ENCODE measurements at regions not wholly inside any gene's neighbourhood (a gene's known extent, or its start where the extent isn't known, plus 50 kb on each side); places are given as distances from the start of the nearest gene placed in this dataset.

- Histone ChIP-seq H3K79me2 (ENCODE audit: low read length) (no peaks in the 10 kb centered on the region), H3K4me2 (ENCODE audit: low read length) (no peak overlapping the region), H3K27me3 (ENCODE audit: low read length) (no peaks in the 10 kb centered on the region), H3K9me2 (replicated peaks; ENCODE audit: low read length) (no peaks in the 10 kb centered on the region; the same call in 1 of the 2 replicates), H3K4me1 (ENCODE audit: insufficient read depth, low read length) (no peaks in the 10 kb centered on the region), H4K20me1 (ENCODE audit: low read length) (no peaks in the 10 kb centered on the region), H3K4me3 (ENCODE audit: low read length) (no peak overlapping the region), H3K9ac (ENCODE audit: low read length) (no peak overlapping the region), H3K9me3 (ENCODE audit: low read length) (no peaks in the 10 kb centered on the region), H2AFZ (ENCODE audit: low read length) (no peak overlapping the region), H3F3A (ENCODE audit: low read length, unreplicated experiment) (no peaks in the 10 kb centered on the region), H3K36me3 (ENCODE audit: low read depth, low read length) (no peaks in the 10 kb centered on the region), H3K27ac (ENCODE audit: low read length) (no peak overlapping the region)
- POLR2A ChIA-PET (ENCODE audit: unreplicated experiment): no interaction called here
- BruUV-seq (replicated peaks): no TSS peak
- intact Hi-C loops (cut with micrococcal nuclease): no loop called here
- TF ChIP-seq EZH2phosphoT487 (IDR thresholded peaks at IDR 0.05; ENCODE audit: borderline replicate concordance, low read length): no peak
- no peak for TF ChIP-seq EZH2 (IDR thresholded peaks at IDR 0.05; ENCODE audit: low read length, unreplicated experiment)
- TF ChIP-seq, protein P1, sequence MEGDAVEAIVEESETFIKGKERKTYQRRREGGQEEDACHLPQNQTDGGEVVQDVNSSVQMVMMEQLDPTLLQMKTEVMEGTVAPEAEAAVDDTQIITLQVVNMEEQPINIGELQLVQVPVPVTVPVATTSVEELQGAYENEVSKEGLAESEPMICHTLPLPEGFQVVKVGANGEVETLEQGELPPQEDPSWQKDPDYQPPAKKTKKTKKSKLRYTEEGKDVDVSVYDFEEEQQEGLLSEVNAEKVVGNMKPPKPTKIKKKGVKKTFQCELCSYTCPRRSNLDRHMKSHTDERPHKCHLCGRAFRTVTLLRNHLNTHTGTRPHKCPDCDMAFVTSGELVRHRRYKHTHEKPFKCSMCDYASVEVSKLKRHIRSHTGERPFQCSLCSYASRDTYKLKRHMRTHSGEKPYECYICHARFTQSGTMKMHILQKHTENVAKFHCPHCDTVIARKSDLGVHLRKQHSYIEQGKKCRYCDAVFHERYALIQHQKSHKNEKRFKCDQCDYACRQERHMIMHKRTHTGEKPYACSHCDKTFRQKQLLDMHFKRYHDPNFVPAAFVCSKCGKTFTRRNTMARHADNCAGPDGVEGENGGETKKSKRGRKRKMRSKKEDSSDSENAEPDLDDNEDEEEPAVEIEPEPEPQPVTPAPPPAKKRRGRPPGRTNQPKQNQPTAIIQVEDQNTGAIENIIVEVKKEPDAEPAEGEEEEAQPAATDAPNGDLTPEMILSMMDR (conservative IDR thresholded peaks at IDR 0.05; ENCODE audit: low read depth, low read length): no peak
- ATAC-seq (no peak), DNase-seq (no peak)
- CTCF ChIA-PET: no interaction called here
Observed at GRCh38 chr1:232689711-232690110, 59.8 kb upstream of the SIPA1L2 start.

DNA sequence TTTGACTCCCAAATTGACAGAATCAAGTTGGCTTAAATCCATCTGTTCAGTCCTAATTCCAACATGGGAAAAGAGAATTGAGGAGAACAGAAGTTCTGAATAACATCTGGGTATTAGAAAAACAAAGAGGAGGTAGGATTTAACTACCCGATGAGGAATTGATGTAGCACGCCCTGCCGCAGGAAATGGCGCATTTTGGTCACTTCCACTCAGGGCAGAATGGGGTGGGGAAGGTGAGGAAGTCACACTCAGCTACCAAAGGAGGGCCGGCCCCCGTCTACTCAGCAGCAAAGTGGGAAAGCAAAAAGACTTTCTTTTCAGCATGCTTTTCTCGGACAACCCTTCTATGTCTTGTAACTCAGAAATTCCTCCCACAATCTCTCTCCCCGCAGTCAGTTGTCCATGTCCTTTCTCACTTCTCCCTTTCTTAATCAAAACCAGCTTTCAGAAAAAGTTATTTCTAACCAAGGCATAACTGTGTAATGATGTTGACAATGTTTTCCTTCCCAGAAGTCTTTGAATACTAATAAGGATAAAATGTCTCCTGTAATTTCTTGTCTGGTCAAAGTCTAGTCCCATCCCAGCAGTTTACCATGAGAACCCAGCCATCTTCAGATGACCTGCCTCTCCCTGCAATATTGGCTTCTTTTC is 60.5 kb upstream of the SIPA1L2 start:
- no peaks in the 10 kb centered on the region for H3K79me2 ChIP-seq (ENCODE audit: low read length)
- TF ChIP-seq EZH2 (IDR thresholded peaks at IDR 0.05; ENCODE audit: low read length, unreplicated experiment): no peak
- ChIA-PET POLR2A (ENCODE audit: unreplicated experiment) (no interaction called here), CTCF (no interaction called here)
- H2AFZ ChIP-seq (ENCODE audit: low read length): no peak overlapping the region
- no TSS peak for BruUV-seq (replicated peaks)
- no peaks in the 10 kb centered on the region for H3K4me1 ChIP-seq (ENCODE audit: insufficient read depth, low read length)
- H3K36me3 ChIP-seq (ENCODE audit: low read depth, low read length): no peaks in the 10 kb centered on the region
- no peak overlapping the region for H3K4me2 ChIP-seq (ENCODE audit: low read length)
- no peak overlapping the region for H3K9ac ChIP-seq (ENCODE audit: low read length)
- no peak overlapping the region for H3K27ac ChIP-seq (ENCODE audit: low read length)
- no peaks in the 10 kb centered on the region for H3K9me3 ChIP-seq (ENCODE audit: low read length)
- DNase-seq (no peak), ATAC-seq (no peak)
- intact Hi-C loops (cut with micrococcal nuclease): no loop called here
- no peaks in the 10 kb centered on the region for H3K27me3 ChIP-seq (ENCODE audit: low read length)
- H3F3A ChIP-seq (ENCODE audit: low read length, unreplicated experiment): no peaks in the 10 kb centered on the region
- no peaks in the 10 kb centered on the region; the same call in 1 of the 2 replicates for H3K9me2 ChIP-seq (replicated peaks; ENCODE audit: low read length)
- H4K20me1 ChIP-seq (ENCODE audit: low read length): no peaks in the 10 kb centered on the region
- H3K4me3 ChIP-seq (ENCODE audit: low read length): no peak overlapping the region

DNA sequence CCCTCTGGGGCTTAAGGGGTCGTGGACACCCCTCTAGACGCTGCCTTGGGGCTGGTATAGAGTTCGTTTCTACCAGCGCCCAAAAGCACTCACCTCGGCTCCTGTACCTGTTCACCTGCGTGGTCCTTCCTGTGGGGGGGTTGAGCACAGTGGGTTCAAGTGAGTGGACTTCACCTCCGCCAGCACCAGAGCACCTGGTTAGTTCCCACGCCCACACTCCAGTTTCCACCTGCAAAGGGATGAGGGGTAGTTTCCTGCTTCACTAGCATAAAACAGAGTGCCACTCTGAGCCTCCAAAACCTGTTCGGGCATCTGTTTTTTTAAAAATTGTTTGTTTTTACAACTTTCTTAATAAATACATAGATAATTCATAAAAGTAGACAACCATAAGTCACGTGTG is 64.5 kb upstream of the SIPA1L2 start:
- DNase-seq: no peak
- H3K4me3 ChIP-seq (ENCODE audit: low read length): no peak overlapping the region
- H3K79me2 ChIP-seq (ENCODE audit: low read length): no peaks in the 10 kb centered on the region
- no peak overlapping the region for H2AFZ ChIP-seq (ENCODE audit: low read length)
- no peaks in the 10 kb centered on the region for H3K27me3 ChIP-seq (ENCODE audit: low read length)
- H3K27ac ChIP-seq (ENCODE audit: low read length): no peak overlapping the region
- intact Hi-C loops (cut with micrococcal nuclease): no loop called here
- no peaks in the 10 kb centered on the region for H4K20me1 ChIP-seq (ENCODE audit: low read length)
- no peaks in the 10 kb centered on the region for H3F3A ChIP-seq (ENCODE audit: low read length, unreplicated experiment)
- ChIA-PET CTCF (no interaction called here), POLR2A (ENCODE audit: unreplicated experiment) (no interaction called here)
- TF ChIP-seq EZH2 (IDR thresholded peaks at IDR 0.05; ENCODE audit: low read length, unreplicated experiment) (no peak), EZH2phosphoT487 (IDR thresholded peaks at IDR 0.05; ENCODE audit: borderline replicate concordance, low read length) (no peak)
- TF ChIP-seq, protein P1 (conservative IDR thresholded peaks at IDR 0.05; ENCODE audit: low read depth, low read length): no peak
- ATAC-seq: no peak
- no TSS peak for BruUV-seq (replicated peaks)
- no peaks in the 10 kb centered on the region for H3K9me3 ChIP-seq (ENCODE audit: low read length)
- no peak overlapping the region for H3K9ac ChIP-seq (ENCODE audit: low read length)
- no peaks in the 10 kb centered on the region; the same call in 1 of the 2 replicates for H3K9me2 ChIP-seq (replicated peaks; ENCODE audit: low read length)
- no peak overlapping the region for H3K4me2 ChIP-seq (ENCODE audit: low read length)
- H3K4me1 ChIP-seq (ENCODE audit: insufficient read depth, low read length): peaks cover 5% of the 10 kb centered on the region; the same call in 1 of the 2 replicates
- H3K36me3 ChIP-seq (ENCODE audit: low read depth, low read length): no peaks in the 10 kb centered on the region
